DMS79 (cell line): ENCODE measurements at regions not wholly inside any gene's neighbourhood (a gene's known extent, or its start where the extent isn't known, plus 50 kb on each side); places are given as distances from the start of the nearest gene placed in this dataset.

Experiments used
- DNase-seq: peaks from one replicate; lab custom pipeline; 2025; lab: John Stamatoyannopoulos, UW

- DNase-seq, result no peak
Measured at GRCh38 chr12:46449316-46449715, 76.7 kb upstream of the SLC38A2 start.

- DNase-seq, result peak; percentile 77
Measured at GRCh38 chr12:46446645-46447044, 74.1 kb upstream of the SLC38A2 start.

- DNase-seq, result no peak
Measured at GRCh38 chr12:46445551-46446235, 73.1 kb upstream of the SLC38A2 start.

- DNase-seq, result no peak
Measured at GRCh38 chr12:46445093-46445492, 72.5 kb upstream of the SLC38A2 start.

GRCh38 chr12:46443594-46444263 is 71.2 kb upstream of the SLC38A2 start:
- DNase-seq, result no peak

- no peak for DNase-seq
Measured at GRCh38 chr12:46442738-46443137, 70.2 kb upstream of the SLC38A2 start.

- no peak for DNase-seq
Measured at GRCh38 chr12:46442239-46442638, 69.7 kb upstream of the SLC38A2 start.

- no peak for DNase-seq
Measured at GRCh38 chr12:46439793-46440511, 67.4 kb upstream of the SLC38A2 start.

GRCh38 chr12:46438719-46439319 is 66.2 kb upstream of the SLC38A2 start:
- DNase-seq, result no peak

GRCh38 chr12:46438256-46438655 is 65.7 kb upstream of the SLC38A2 start:
- DNase-seq, result no peak

- DNase-seq, result no peak
Measured at GRCh38 chr12:46437469-46437868, 64.9 kb upstream of the SLC38A2 start.

GRCh38 chr12:46436747-46437146 is 64.2 kb upstream of the SLC38A2 start:
- no peak for DNase-seq

- no peak for DNase-seq
Measured at GRCh38 chr12:46435625-46436024, 63.1 kb upstream of the SLC38A2 start.

GRCh38 chr12:46435029-46435428 is 62.5 kb upstream of the SLC38A2 start:
- DNase-seq, result no peak

- no peak for DNase-seq
Measured at GRCh38 chr12:46433829-46434228, 61.3 kb upstream of the SLC38A2 start.

- DNase-seq, result no peak
Measured at GRCh38 chr12:46432325-46432724, 59.8 kb upstream of the SLC38A2 start.

- no peak for DNase-seq
Measured at GRCh38 chr12:46430340-46430948, 57.9 kb upstream of the SLC38A2 start.
